Testis (tissue), 2 donors: ENCODE measurements at regions not wholly inside any gene's neighbourhood (a gene's known extent, or its start where the extent isn't known, plus 50 kb on each side); places are given as distances from the start of the nearest gene placed in this dataset.

Source experiments
- DNase-seq: peaks from one replicate; pipeline ENCODE4 v3.0.0-alpha.2; 2019
- H3K27ac ChIP-seq, 2 donors: fragments of 200-600 bp; sonication (generic); one replicate each; pipeline ENCODE4 v1.5.1; 2019
- H3K27me3 ChIP-seq: fragments of 200-600 bp; sonication (generic); one replicate; pipeline ENCODE4 v1.5.1; 2019
- H3K36me3 ChIP-seq: fragments of 200-600 bp; sonication (generic); one replicate; pipeline ENCODE4 v1.5.1; 2017; ENCODE audit warnings: low read depth; ENCODE audit errors: missing control alignments
- H3K4me1 ChIP-seq: fragments of 200-600 bp; sonication (generic); one replicate; pipeline ENCODE4 v1.5.1; 2019
- H3K4me3 ChIP-seq, 2 donors: fragments of 200-600 bp; sonication (generic); one replicate each; pipeline ENCODE4 v1.5.1; 2017 to 2019
- H3K9me3 ChIP-seq: fragments of 200-600 bp; sonication (generic); one replicate; pipeline ENCODE4 v1.5.1; 2017
- CTCF ChIP-seq, 3 experiments: fragments of 450-650 bp in 2 of 3; fragments of 200-600 bp in 1 of 3; sonication (generic) in 1 of 3; IDR thresholded peaks; one replicate each; pipeline ENCODE4 v1.5.1; 2016 to 2019; ENCODE audit warnings: antibody characterized with exemption in 3 of 3, mild to moderate bottlenecking in 2 of 3, moderate library complexity in 1 of 3
- POLR2A ChIP-seq: fragments of 450-650 bp; IDR thresholded peaks from one replicate; pipeline ENCODE4 v1.6.1; 2017; ENCODE audit warnings: antibody characterized with exemption, mild to moderate bottlenecking, moderate library complexity
- WGBS, 2 donors: methylation state at CpG; one replicate each; pipeline ENCODE4 v1.1.5; 2018; 5-methylcytosine and 5-hydroxymethylcytosine counted together
- intact Hi-C: fragments of 100-400 bp; cut with DNase I; formaldehyde crosslinking; loops from one replicate; pipeline ENCODE4 v1.15.1; 2023; ENCODE audit warnings: low total_unique reads

DNA sequence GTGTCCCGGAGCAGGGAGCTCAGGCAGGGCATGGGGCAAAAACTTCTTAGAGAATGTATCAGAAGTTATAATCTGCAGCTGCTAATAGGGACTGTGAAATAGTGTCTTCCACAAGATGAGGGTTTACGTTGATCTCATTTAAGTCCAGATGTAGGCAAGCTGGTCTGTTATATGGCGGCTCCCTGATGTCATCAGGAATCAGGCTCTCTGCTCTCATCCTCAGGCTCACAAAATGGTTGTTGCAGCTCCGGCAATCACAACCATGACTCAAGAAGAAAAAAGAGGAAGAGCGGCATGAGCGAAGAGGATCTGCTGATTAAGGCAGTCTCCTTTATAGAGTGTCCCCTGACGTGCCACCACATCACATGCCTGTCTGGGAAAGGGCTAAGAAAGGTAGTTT is 191.3 kb downstream of the KLF5 start:
- no peak for DNase-seq
- H3K27ac ChIP-seq: no peak overlapping the region
- H3K4me1 ChIP-seq: no peaks in the 10 kb centered on the region
- H3K9me3 ChIP-seq: no peaks in the 10 kb centered on the region
- WGBS, 2 donors: 81 to 95% methylated on average over 7 of the region's 7 CpGs
- no peak for TF ChIP-seq CTCF (IDR thresholded peaks at IDR 0.05)
- no peak for TF ChIP-seq POLR2A
- H3K36me3 ChIP-seq: no peaks in the 10 kb centered on the region
- intact Hi-C loops: no loop called here
- H3K4me3 ChIP-seq: no peak overlapping the region
- H3K27me3 ChIP-seq: no peaks in the 10 kb centered on the region

- H3K27me3 ChIP-seq: no peaks in the 10 kb centered on the region
- no peaks in the 10 kb centered on the region for H3K36me3 ChIP-seq
- no peak overlapping the region for H3K4me3 ChIP-seq
- H3K27ac ChIP-seq: no peak overlapping the region
- intact Hi-C loops: no loop called here
- no peaks in the 10 kb centered on the region for H3K4me1 ChIP-seq
- TF ChIP-seq CTCF (IDR thresholded peaks at IDR 0.05) (no peak), POLR2A (no peak)
- no peaks in the 10 kb centered on the region for H3K9me3 ChIP-seq
- WGBS, 2 donors: 44 to 55% methylated on average over 7 of the region's 7 CpGs
- no peak for DNase-seq
Measured at GRCh38 chr13:73248711-73249580, 190.1 kb downstream of the KLF5 start.

DNA sequence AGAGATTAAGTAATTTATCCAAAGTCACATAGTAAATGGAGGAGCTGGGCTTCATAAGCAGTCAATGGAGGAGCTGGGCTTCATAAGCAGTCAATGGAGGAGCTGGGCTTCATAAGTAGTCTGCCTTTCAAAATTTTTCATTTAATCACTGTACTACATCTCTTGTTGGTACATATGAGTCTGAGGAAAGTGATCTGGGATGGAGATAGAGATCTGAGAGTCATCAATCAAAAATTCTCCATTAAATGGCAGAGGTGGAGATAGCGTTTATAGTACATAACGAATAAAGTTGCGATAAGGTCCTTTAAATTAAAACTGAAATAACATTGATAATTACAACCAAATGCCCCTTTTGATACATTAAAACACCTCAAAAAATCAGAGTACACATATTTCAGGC is 189.3 kb downstream of the KLF5 start:
- no peak overlapping the region for H3K4me3 ChIP-seq
- WGBS, 2 donors: 91 to 93% methylated on average over 3 of the region's 3 CpGs
- no peak overlapping the region for H3K27ac ChIP-seq
- H3K9me3 ChIP-seq: no peaks in the 10 kb centered on the region
- intact Hi-C loops: no loop called here
- no peaks in the 10 kb centered on the region for H3K4me1 ChIP-seq
- TF ChIP-seq CTCF (IDR thresholded peaks at IDR 0.05) (no peak), POLR2A (no peak)
- H3K36me3 ChIP-seq: no peaks in the 10 kb centered on the region
- H3K27me3 ChIP-seq: no peaks in the 10 kb centered on the region
- DNase-seq: no peak

GRCh38 chr13:73245246-73245645 is 186.4 kb downstream of the KLF5 start:
- no peak for TF ChIP-seq POLR2A
- TF ChIP-seq CTCF (IDR thresholded peaks at IDR 0.05): no peak
- DNase-seq: no peak
- no peaks in the 10 kb centered on the region for H3K27me3 ChIP-seq
- H3K4me1 ChIP-seq: no peaks in the 10 kb centered on the region
- 80 to 87% methylated on average over 6 of the region's 6 CpGs for WGBS, 2 donors
- intact Hi-C loops: no loop called here
- H3K4me3 ChIP-seq: no peak overlapping the region
- H3K36me3 ChIP-seq: no peaks in the 10 kb centered on the region
- H3K9me3 ChIP-seq: no peaks in the 10 kb centered on the region
- H3K27ac ChIP-seq: no peak overlapping the region

GRCh38 chr13:73244467-73244866 is 185.7 kb downstream of the KLF5 start:
- TF ChIP-seq CTCF (IDR thresholded peaks at IDR 0.05): no peak
- TF ChIP-seq POLR2A: no peak
- H3K27me3 ChIP-seq: no peaks in the 10 kb centered on the region
- no peak overlapping the region for H3K4me3 ChIP-seq
- no peak overlapping the region for H3K27ac ChIP-seq
- intact Hi-C loops: no loop called here
- no peaks in the 10 kb centered on the region for H3K36me3 ChIP-seq
- WGBS, 2 donors: 84 to 89% methylated on average over 4 of the region's 4 CpGs
- H3K4me1 ChIP-seq: no peaks in the 10 kb centered on the region
- DNase-seq: no peak
- H3K9me3 ChIP-seq: no peaks in the 10 kb centered on the region
